Stimulated activated CD4-positive, alpha-beta T cell treated with anti-CD3 and anti-CD28 coated beads, Interleukin-1b, Interleukin-23, amount 100 ng/mL, for 24 hours (primary cell): ENCODE measurements at regions not wholly inside any gene's neighbourhood (a gene's known extent, or its start where the extent isn't known, plus 50 kb on each side); places are given as distances from the start of the nearest gene placed in this dataset.

Source experiments
- DNase-seq, 4 experiments: peaks; one replicate each; pipeline ENCODE4 v3.0.0-alpha.2; 2020; ENCODE audit warnings: low read depth in 4 of 4, low spot score in 1 of 4

DNA sequence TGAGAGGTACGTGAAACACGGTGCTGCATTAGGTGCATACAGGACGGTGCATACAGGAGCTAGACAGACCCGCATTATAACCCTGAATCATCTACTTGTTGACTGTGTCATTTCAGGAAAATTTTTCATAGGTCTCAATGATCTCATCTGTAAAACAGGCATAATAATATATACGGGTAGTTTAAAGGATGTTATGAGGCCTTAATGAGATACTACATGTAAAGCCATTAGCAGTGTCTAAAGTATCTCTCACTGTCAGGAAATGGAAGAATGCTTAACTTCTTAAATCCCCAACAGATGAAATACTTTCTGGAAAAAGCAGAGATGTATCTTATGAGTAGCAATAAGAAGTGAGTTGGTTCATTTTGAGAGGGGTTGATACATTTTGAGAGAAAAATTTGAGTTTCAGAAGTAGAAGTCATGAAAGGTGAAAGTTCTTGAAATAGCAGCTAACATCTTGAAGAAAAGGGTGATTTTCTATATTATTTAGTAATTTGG lies 669.6 kb downstream of the PTPRC start:
- no peak for DNase-seq

DNA sequence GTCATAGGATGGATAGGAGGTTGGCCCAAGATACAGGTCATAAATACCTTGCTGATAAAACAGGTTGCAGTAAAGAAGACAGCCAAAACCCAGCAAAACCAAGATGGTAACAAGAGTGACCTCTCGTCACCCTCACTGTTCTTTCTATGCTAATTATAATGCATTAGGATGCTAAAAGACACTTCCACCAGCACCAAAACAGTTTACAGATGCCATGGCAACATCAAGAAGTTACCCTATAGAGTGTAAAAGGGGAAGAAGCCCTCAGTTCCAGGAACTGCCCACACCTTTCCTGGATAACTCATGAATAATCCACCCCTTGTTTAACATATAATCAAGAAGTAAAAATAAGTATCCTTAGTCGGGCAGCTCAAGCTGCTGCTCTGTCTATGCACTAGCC lies 671.9 kb downstream of the PTPRC start:
- no peak for DNase-seq

DNA sequence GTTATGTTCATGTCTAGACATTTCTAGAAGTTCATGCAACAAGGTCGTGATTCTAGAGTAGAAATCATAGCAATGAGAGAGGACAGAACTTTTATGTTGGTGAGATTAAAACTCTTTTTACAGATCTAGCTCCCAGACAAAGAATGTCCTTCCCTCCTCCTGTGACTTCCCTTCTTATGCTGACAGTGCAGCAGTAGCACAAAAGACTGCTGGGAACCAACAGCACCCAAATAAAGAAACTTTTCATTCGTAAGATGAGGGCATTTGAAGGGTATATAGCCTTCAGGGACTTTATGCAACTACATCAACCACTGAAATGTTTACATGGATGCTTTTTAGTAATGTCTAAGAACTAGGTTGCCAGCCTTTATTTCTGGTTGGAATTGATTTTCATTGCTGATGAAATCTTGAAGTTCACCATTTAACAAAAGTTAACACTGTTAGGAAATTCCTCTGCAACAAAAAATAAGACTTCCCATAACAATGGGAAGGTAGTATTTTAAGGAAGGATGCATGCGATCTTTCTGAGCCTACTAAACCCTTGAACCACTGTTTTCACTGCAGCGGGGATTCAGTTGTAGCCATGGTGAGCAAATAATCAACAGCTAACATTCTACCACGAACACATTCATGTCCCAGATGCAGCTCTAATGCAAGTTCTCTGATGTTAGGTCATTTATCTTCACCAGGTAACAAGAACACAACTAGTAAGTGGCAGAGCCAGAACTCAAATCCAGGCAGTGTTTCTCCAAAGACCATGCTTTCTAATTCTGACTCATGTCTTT lies 672.8 kb downstream of the PTPRC start:
- DNase-seq, result no peak

GRCh38 chr1:199312626-199313025 lies 673.8 kb downstream of the PTPRC start:
- no peak for DNase-seq

DNA sequence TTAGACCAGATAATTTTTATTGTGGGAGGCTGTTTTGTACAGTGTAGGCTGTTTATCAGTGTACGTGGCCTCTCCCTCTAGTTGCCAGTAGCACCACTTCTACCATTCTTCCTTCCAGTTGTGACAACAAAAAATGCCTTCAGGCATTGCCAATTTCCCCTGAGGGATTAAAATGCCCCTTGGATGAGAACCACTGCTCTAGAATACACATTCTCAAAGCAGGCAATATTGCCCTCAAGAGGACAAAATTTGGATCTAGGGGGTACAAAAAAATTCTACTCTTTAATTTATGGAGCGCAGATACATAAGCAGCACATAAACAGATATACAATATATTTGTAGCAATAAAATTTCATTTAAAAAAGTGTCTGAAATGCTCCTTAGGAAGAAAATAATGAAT lies 674.6 kb downstream of the PTPRC start:
- DNase-seq, result no peak

DNA sequence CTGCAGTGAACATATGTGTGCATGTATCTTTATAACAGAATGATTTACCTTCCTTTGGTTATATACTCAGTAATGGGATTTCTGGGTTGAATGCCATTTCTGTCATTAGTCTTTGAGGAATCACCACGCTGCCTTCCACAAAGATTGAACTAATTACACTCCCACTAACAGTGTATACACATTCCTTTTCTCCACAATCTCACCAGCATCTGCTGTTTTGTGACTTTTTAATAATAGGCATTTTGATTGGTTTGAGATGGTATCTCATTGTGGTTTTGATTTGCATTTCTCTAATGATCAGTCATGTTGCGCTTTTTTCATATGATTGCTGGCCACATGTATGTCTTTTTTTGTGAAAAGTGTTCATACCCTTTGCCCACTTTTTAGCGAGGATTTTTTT lies 680.5 kb downstream of the PTPRC start:
- DNase-seq, result no peak

DNA sequence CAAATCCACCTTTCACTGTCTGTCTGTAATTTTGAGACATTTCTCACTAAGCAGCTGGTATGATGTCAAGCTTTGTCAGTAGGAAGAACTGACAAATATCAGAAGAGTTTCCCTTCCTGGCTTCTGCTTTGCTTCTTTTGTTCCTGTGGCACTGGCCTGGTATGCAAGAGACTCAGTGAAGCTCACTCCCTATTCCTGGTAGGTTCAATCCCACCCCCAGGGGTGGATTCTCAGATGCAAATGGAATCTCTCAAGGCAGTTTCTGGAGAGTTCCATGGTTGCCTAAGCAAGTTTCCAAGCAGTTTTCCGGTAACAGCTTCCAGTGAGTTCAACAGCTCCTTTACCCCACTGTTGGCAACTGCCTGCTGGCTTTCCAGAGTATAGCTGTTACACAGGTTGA lies 683.4 kb downstream of the PTPRC start:
- DNase-seq, result no peak

GRCh38 chr1:199333180-199333579 lies 694.3 kb upstream of the NR5A2 start:
- DNase-seq, result no peak

GRCh38 chr1:199335496-199335895 lies 692.0 kb upstream of the NR5A2 start:
- DNase-seq, result no peak

GRCh38 chr1:199336745-199337640 lies 690.5 kb upstream of the NR5A2 start:
- DNase-seq, result no peak

DNA sequence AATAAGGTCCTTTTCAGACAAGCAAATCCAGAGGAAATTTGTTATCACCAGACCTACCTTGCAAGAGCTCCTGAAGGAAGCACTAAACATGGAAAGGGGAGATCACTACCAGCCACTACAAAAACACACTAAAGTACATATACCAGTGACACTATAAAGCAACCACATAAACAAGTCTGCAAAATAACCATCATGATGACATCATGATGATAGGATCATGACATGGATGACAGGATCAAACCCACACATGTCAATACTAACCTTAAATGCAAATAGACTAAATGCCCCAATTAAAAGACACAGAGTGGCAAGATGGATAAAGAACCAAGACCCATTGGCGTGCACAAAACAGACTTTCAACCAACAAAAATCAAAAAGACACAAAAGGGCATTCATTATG lies 688.8 kb upstream of the NR5A2 start:
- no peak for DNase-seq

GRCh38 chr1:199352351-199352750 lies 675.2 kb upstream of the NR5A2 start:
- no peak for DNase-seq

DNA sequence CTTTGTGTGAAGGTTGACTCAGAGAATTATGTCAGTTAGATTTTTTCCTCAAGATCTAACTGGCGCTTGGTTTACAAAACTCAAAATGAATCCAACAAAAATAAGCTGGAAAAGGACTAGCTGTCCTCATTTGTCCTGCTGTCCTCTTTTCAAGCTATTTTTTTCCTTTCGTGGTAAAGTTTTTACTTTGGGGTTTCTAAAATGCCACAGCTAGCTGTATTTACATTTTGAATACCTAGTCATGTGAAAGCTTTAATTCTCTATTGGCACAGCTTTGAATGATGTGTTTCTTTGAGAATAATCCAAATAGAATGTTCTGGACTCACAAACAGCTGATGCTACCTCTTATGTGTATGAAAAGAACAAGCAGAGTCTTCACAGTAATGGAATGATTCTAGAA lies 673.6 kb upstream of the NR5A2 start:
- DNase-seq, result no peak

- no peak for DNase-seq
These were observed 670.9 kb upstream of the NR5A2 start for GRCh38 chr1:199356561-199356960.

DNA sequence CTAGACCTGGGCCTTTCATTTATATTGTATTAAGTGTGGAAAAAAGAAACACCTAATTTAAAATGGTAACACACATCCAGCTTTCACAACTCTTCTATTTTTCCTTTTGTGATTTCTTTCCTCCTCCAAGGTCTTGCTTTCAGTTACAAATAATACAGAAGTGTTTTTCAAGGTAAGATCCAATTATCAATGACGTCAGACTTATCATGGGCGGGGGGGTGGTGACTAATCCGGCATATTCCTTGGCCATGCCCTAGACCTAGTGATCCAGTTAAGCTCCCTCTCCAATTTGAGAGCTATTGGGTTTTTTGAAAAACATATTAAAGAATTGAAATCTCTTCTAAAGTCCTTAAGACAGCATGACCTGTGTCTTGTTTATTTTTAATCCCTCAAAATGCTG lies 669.9 kb upstream of the NR5A2 start:
- DNase-seq, result no peak

GRCh38 chr1:199362996-199363395 lies 664.5 kb upstream of the NR5A2 start:
- no peak for DNase-seq

DNA sequence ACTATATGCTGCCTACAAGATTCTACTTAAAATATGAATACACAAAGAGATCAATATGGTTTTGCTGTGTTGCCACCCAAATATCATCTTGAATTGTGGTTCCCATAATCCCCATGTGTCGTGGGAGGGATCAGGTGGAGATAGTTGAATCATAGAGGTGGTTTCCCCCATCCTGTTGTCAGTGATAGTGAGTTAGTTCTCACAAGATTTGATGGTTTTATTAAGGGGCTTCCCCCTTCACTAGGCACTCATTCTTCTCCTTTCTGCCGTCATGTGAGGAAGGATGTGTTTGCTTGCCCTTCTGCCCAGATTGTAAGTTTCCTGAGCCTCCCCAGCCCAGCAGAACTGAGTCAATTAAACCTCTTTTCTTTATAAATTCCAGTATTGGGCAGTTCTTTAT lies 654.4 kb upstream of the NR5A2 start:
- no peak for DNase-seq

- no peak for DNase-seq
These were observed 650.3 kb upstream of the NR5A2 start for GRCh38 chr1:199377211-199377610.

- no peak for DNase-seq
These were observed 643.7 kb upstream of the NR5A2 start for GRCh38 chr1:199383793-199384192.

DNA sequence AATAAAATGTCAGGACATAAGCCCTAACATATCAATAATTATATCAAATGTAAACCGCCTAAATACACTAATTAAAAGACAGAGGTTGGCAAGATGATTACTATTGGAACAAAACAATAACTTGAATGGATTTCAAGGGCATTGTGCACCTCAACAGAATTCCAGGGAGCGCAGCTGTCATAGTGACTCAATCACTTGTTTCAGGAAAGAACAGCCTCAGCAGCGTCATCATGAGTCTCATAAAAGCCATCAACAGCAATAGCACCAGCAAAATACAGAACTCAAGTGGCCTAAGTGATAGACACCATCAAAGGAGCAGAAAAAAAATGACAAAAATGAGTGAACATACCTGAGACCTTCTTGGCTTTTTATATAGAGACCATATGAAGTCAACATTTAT lies 632.7 kb upstream of the NR5A2 start:
- no peak for DNase-seq

- no peak for DNase-seq
These were observed 631.1 kb upstream of the NR5A2 start for GRCh38 chr1:199396456-199396855.

DNA sequence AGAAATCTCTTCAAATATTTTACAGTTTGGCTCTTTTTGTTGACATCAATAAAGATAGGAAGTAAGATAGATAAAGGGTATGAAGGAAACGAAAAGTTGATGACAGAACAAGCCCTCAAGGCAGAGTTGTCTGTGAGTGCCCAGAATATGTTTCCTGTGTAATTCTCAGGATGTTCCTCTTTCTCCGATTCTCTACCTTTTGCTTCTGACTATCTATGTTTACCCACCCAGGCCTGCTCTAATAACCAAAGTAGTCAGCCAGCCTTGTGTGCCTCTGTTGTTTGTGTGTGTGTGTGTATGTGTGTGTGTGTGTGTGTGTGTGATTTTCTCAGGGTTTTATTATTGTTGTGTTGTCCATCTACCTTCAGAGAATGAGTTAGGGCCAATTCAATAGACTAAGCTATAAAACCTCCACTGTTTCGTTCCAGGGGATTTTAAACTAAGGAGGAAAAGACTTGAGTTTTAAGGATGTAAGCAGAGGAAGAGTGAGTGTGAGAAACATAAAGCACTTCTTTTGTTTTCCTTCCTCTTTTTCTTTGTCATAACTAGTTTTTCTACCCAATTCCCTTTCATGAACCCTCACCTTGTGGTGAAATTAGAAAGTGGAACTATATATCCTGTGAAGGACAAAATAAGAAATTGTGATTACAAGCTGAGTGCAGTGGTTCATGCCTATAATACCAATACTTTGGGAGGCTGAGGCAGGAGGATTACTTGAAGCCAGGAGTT lies 627.4 kb upstream of the NR5A2 start:
- DNase-seq, result no peak
